CD14-positive monocyte (primary cell): ENCODE measurements at regions not wholly inside any gene's neighbourhood (a gene's known extent, or its start where the extent isn't known, plus 50 kb on each side); places are given as distances from the start of the nearest gene placed in this dataset.

Source experiments
- DNase-seq, 3 donors: peaks; one replicate each; pipeline ENCODE4 v3.0.0-alpha.2; 2011 to 2022
- H2AFZ ChIP-seq: 2 replicates; pipeline ENCODE4 v1.6.0; 2012; ENCODE audit warnings: mild to moderate bottlenecking, low read depth, low read length, inconsistent platforms; ENCODE audit not compliant: insufficient read depth, poor library complexity, severe bottlenecking
- H3K27ac ChIP-seq, 2 donors: 1 replicate in 1 of 2; 2 replicates in 1 of 2; pipeline ENCODE4 v1.5.1; 2012 to 2013; ENCODE audit warnings: low read length in 2 of 2, control low read depth in 1 of 2, inconsistent platforms in 1 of 2, low read depth in 1 of 2, mild to moderate bottlenecking in 1 of 2
- H3K27me3 ChIP-seq, 2 donors: one replicate each; pipeline versions ENCODE4 v1.6.0 to v1.6.1; 2011 to 2013; ENCODE audit warnings: low read length in 2 of 2; ENCODE audit not compliant: control insufficient read depth in 2 of 2, insufficient read depth in 2 of 2
- H3K36me3 ChIP-seq, 2 donors: replicated peaks in 1 of 2; 1 replicate in 1 of 2; 2 replicates in 1 of 2; pipeline versions ENCODE4 v1.5.1 to v1.6.1; 2012 to 2013; ENCODE audit warnings: low read length in 2 of 2, control low read depth in 1 of 2, inconsistent platforms in 1 of 2, mild to moderate bottlenecking in 1 of 2; ENCODE audit not compliant: insufficient read depth in 2 of 2, control insufficient read depth in 1 of 2
- H3K4me1 ChIP-seq, 2 donors: 1 replicate in 1 of 2; 2 replicates in 1 of 2; pipeline versions ENCODE4 v1.5.1 to v1.6.1; 2012 to 2013; ENCODE audit warnings: low read length in 2 of 2, control low read depth in 1 of 2, inconsistent platforms in 1 of 2, mild to moderate bottlenecking in 1 of 2, moderate library complexity in 1 of 2; ENCODE audit not compliant: insufficient read depth in 2 of 2, control insufficient read depth in 1 of 2
- H3K4me2 ChIP-seq: replicated peaks from 2 replicates; pipeline ENCODE3; 2012; ENCODE audit warnings: low read length, moderate library complexity, mild to moderate bottlenecking; ENCODE audit not compliant: poor library complexity, severe bottlenecking; ENCODE audit errors: extremely low read depth
- H3K4me3 ChIP-seq, 3 experiments: fragments of 200-600 bp in 1 of 3; sonication (generic) in 1 of 3; replicated peaks in 1 of 3; 1 replicate in 2 of 3; 2 replicates in 1 of 3; pipeline ENCODE4 v1.5.1; 2011 to 2013; ENCODE audit warnings: low read length in 3 of 3, mild to moderate bottlenecking in 3 of 3, control low read depth in 2 of 3, low read depth in 2 of 3, inconsistent platforms in 1 of 3, moderate library complexity in 1 of 3
- H3K79me2 ChIP-seq: 2 replicates; pipeline ENCODE4 v1.6.0; 2012; ENCODE audit warnings: mild to moderate bottlenecking, control low read depth, inconsistent platforms, low read length, moderate library complexity; ENCODE audit not compliant: insufficient read depth
- H3K9ac ChIP-seq: 2 replicates; pipeline ENCODE4 v1.6.0; 2017; ENCODE audit warnings: low read length, mild to moderate bottlenecking; ENCODE audit not compliant: insufficient read depth, poor library complexity, severe bottlenecking
- H3K9me3 ChIP-seq, 2 donors: replicated peaks in 1 of 2; 1 replicate in 1 of 2; 2 replicates in 1 of 2; pipeline versions ENCODE4 v1.5.1 to v1.6.1; 2012 to 2013; ENCODE audit warnings: low read length in 2 of 2, control low read depth in 1 of 2; ENCODE audit not compliant: control insufficient read depth in 1 of 2, insufficient read depth in 1 of 2
- H4K20me1 ChIP-seq: 2 replicates; pipeline ENCODE4 v1.6.0; 2012; ENCODE audit warnings: mild to moderate bottlenecking, low read length, control low read depth, moderate library complexity; ENCODE audit not compliant: insufficient read depth
- H3K27ac Mint-ChIP-seq, 7 donors: one replicate each; pipeline ENCODE4 v1.8.0; 2020; ENCODE audit warnings: mild to moderate bottlenecking in 7 of 7, mixed read lengths in 7 of 7, moderate library complexity in 6 of 7, inconsistent platforms in 2 of 7
- H3K27me3 Mint-ChIP-seq, 3 donors: one replicate each; pipeline ENCODE4 v1.8.0; 2021 to 2022; ENCODE audit warnings: low read depth in 3 of 3, mild to moderate bottlenecking in 3 of 3, mixed read lengths in 3 of 3, moderate library complexity in 3 of 3, inconsistent platforms in 1 of 3
- H3K36me3 Mint-ChIP-seq, 2 donors: one replicate each; pipeline ENCODE4 v1.8.0; 2020; ENCODE audit warnings: mixed read lengths in 2 of 2, inconsistent platforms in 1 of 2, mild to moderate bottlenecking in 1 of 2
- H3K4me1 Mint-ChIP-seq: one replicate; pipeline ENCODE4 v1.8.0; 2020; ENCODE audit warnings: mild to moderate bottlenecking, mixed read lengths
- H3K4me3 Mint-ChIP-seq, 2 donors: one replicate each; pipeline ENCODE4 v1.8.0; 2020; ENCODE audit warnings: mild to moderate bottlenecking in 2 of 2, mixed read lengths in 2 of 2, moderate library complexity in 1 of 2
- H3K9me3 Mint-ChIP-seq, 7 donors: one replicate each; pipeline ENCODE4 v1.8.0; 2020 to 2022; ENCODE audit warnings: mixed read lengths in 7 of 7, mild to moderate bottlenecking in 6 of 7, moderate library complexity in 6 of 7, inconsistent platforms in 2 of 7
- WGBS: methylation state at CpG from one replicate; pipeline ENCODE4 v1.1.5; 2013; ENCODE audit warnings: missing lambda C conversion rate; ENCODE audit not compliant: insufficient coverage; 5-methylcytosine and 5-hydroxymethylcytosine counted together
- intact Hi-C, 2 donors: fragments of 100-400 bp; cut with micrococcal nuclease; formaldehyde crosslinking; loops; one replicate each; pipeline versions ENCODE4 v1.15.0 to v1.15.1; 2023
- TF ChIP-seq, protein P1 (sequence below): fragments of 200-600 bp; IDR thresholded peaks from one replicate; pipeline ENCODE4 v1.8.0; 2022; ENCODE audit warnings: antibody characterized with exemption, mild to moderate bottlenecking

GRCh38 chr13:107111248-107111647, 543.3 kb upstream of the ARGLU1 start:
- H3K4me2 ChIP-seq, result no peak overlapping the region
- H3K27me3 ChIP-seq, result no peaks in the 10 kb centered on the region
- H3K79me2 ChIP-seq, result no peaks in the 10 kb centered on the region
- no peaks in the 10 kb centered on the region for H4K20me1 ChIP-seq
- Mint-ChIP-seq H3K9me3 (peaks cover 0 to 17% (median 5%) of the 10 kb centered on the region in 7 donors), H3K4me3 (no peak overlapping the region), H3K27me3 (peaks cover 0 to 1% (median 0%) of the 10 kb centered on the region in 3 donors), H3K36me3 (no peaks in the 10 kb centered on the region), H3K27ac (no peak overlapping the region), H3K4me1 (no peaks in the 10 kb centered on the region)
- no peaks in the 10 kb centered on the region for H3K36me3 ChIP-seq
- peaks cover 9 to 13% of the 10 kb centered on the region in 2 donors for H3K9me3 ChIP-seq
- no peak overlapping the region for H3K9ac ChIP-seq
- no peak overlapping the region for H2AFZ ChIP-seq
- no peak overlapping the region for H3K4me3 ChIP-seq
- no peaks in the 10 kb centered on the region for H3K4me1 ChIP-seq
- DNase-seq, result no peak
- TF ChIP-seq, protein P1, sequence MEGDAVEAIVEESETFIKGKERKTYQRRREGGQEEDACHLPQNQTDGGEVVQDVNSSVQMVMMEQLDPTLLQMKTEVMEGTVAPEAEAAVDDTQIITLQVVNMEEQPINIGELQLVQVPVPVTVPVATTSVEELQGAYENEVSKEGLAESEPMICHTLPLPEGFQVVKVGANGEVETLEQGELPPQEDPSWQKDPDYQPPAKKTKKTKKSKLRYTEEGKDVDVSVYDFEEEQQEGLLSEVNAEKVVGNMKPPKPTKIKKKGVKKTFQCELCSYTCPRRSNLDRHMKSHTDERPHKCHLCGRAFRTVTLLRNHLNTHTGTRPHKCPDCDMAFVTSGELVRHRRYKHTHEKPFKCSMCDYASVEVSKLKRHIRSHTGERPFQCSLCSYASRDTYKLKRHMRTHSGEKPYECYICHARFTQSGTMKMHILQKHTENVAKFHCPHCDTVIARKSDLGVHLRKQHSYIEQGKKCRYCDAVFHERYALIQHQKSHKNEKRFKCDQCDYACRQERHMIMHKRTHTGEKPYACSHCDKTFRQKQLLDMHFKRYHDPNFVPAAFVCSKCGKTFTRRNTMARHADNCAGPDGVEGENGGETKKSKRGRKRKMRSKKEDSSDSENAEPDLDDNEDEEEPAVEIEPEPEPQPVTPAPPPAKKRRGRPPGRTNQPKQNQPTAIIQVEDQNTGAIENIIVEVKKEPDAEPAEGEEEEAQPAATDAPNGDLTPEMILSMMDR, result no peak
- no CpG with 5 or more reads among the region's 1 CpG for WGBS
- intact Hi-C loops, result no loop called here
- H3K27ac ChIP-seq, result no peak overlapping the region

- H3K36me3 Mint-ChIP-seq, result no peaks in the 10 kb centered on the region
- no CpG with 5 or more reads among the region's 2 CpGs for WGBS
Measured at GRCh38 chr13:107104631-107105030, 536.7 kb upstream of the ARGLU1 start.

More at GRCh38 chr13:107104631-107105030, 536.7 kb upstream of the ARGLU1 start:
- no peak overlapping the region for H3K27ac ChIP-seq
- H3K27me3 ChIP-seq, result no peaks in the 10 kb centered on the region
- H3K79me2 ChIP-seq, result no peaks in the 10 kb centered on the region
- Mint-ChIP-seq H3K4me1 (no peaks in the 10 kb centered on the region), H3K9me3 (peaks cover 0 to 6% (median 0%) of the 10 kb centered on the region in 7 donors), H3K27me3 (peaks cover 0 to 1% (median 0%) of the 10 kb centered on the region in 3 donors), H3K4me3 (no peak overlapping the region), H3K27ac (no peak overlapping the region)
- no peak overlapping the region for H2AFZ ChIP-seq
- no peak overlapping the region for H3K4me3 ChIP-seq
- no peak overlapping the region for H3K9ac ChIP-seq
- H3K4me2 ChIP-seq, result no peak overlapping the region
- H3K36me3 ChIP-seq, result no peaks in the 10 kb centered on the region
- DNase-seq, result no peak
- no peaks in the 10 kb centered on the region for H4K20me1 ChIP-seq
- intact Hi-C loops, result no loop called here
- TF ChIP-seq, protein P1, result no peak
- H3K4me1 ChIP-seq, result no peaks in the 10 kb centered on the region
- H3K9me3 ChIP-seq, result peaks cover 3 to 6% of the 10 kb centered on the region in 2 donors
